ENCODE measurements at regions not wholly inside any gene's neighbourhood (a gene's known extent, or its start where the extent isn't known, plus 50 kb on each side); places are given as distances from the start of the nearest gene placed in this dataset.

DNA sequence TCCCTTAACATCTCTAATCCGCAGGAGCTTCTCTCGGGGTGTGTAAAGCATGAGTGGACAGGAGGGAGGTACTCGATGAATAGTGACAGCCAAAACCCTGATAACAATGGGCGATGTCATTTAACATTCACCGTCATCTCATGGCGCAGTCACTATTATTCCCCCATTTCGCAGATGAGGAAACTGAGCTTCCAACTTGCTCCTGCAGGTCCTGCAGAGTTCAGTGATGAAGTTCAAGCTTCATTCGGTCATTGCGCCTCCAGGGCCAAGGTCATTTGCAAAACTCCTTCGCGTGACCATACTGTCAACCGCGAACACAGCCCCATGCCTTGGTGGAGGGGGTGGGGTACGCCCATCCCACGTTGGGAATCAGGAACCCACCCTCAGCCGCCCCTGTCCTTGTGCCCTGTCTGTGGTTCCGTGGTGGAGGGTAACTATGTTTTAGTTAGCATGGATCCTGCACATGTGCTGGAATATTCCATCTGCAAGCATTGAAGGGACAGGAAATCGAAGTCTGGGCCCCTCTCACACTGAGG, 215.5 kb downstream of the TFCP2L1 start:
- TF ChIP-seq POLR2A (IDR thresholded peaks at IDR 0.05; ENCODE audit: low read depth, low read length) = no peak
- no peak for TF ChIP-seq POLR2AphosphoS5 (IDR thresholded peaks at IDR 0.05; ENCODE audit: low read depth, low read length)
- TF ChIP-seq PAX5 (IDR thresholded peaks at IDR 0.05; ENCODE audit: insufficient read depth, low read length, severe bottlenecking) = no peak
- TF ChIP-seq TAF1 (IDR thresholded peaks at IDR 0.05; ENCODE audit: low read depth, low read length) = no peak
